ENCODE measurements at regions not wholly inside any gene's neighbourhood (a gene's known extent, or its start where the extent isn't known, plus 50 kb on each side); places are given as distances from the start of the nearest gene placed in this dataset.

GRCh38 chr13:50586414-50587083 lies 256.9 kb downstream of the DLEU7 start:
- Mint-ChIP-seq H3K4me3 (no peak overlapping the region), H3K36me3 (ENCODE audit: low read depth) (no peaks in the 10 kb centered on the region), H3K4me1 (ENCODE audit: low read depth) (peaks cover 17% of the 10 kb centered on the region), H3K9me3 (no peaks in the 10 kb centered on the region), H3K27me3 (no peaks in the 10 kb centered on the region), H3K27ac (peak overlapping the region; percentile 48)
- intact Hi-C loops (cut with micrococcal nuclease) = no loop called here

- Mint-ChIP-seq H3K36me3 (ENCODE audit: low read depth) (no peaks in the 10 kb centered on the region), H3K27ac (peak overlapping the region; percentile 48), H3K27me3 (no peaks in the 10 kb centered on the region), H3K4me3 (no peak overlapping the region), H3K9me3 (no peaks in the 10 kb centered on the region), H3K4me1 (ENCODE audit: low read depth) (peaks cover 17% of the 10 kb centered on the region)
- intact Hi-C loops (cut with micrococcal nuclease) = no loop called here
These were observed 256.4 kb downstream of the DLEU7 start for GRCh38 chr13:50587115-50587514.

- no peak overlapping the region for H3K4me3 Mint-ChIP-seq
- no peaks in the 10 kb centered on the region for H3K36me3 Mint-ChIP-seq (ENCODE audit: low read depth)
- peak overlapping the region; percentile 48 for H3K27ac Mint-ChIP-seq
- H3K9me3 Mint-ChIP-seq = no peaks in the 10 kb centered on the region
- no peaks in the 10 kb centered on the region for H3K27me3 Mint-ChIP-seq
- peaks cover 17% of the 10 kb centered on the region for H3K4me1 Mint-ChIP-seq (ENCODE audit: low read depth)
- intact Hi-C loops (cut with micrococcal nuclease) = no loop called here
These were observed 255.7 kb downstream of the DLEU7 start for GRCh38 chr13:50587645-50588373.

GRCh38 chr13:50588491-50589130 lies 254.9 kb downstream of the DLEU7 start:
- H3K9me3 Mint-ChIP-seq = no peaks in the 10 kb centered on the region
- H3K36me3 Mint-ChIP-seq (ENCODE audit: low read depth) = no peaks in the 10 kb centered on the region
- H3K27me3 Mint-ChIP-seq = no peaks in the 10 kb centered on the region
- intact Hi-C loops (cut with micrococcal nuclease) = no loop called here
- no peak overlapping the region for H3K27ac Mint-ChIP-seq
- H3K4me1 Mint-ChIP-seq (ENCODE audit: low read depth) = peaks cover 17% of the 10 kb centered on the region
- no peak overlapping the region for H3K4me3 Mint-ChIP-seq

DNA sequence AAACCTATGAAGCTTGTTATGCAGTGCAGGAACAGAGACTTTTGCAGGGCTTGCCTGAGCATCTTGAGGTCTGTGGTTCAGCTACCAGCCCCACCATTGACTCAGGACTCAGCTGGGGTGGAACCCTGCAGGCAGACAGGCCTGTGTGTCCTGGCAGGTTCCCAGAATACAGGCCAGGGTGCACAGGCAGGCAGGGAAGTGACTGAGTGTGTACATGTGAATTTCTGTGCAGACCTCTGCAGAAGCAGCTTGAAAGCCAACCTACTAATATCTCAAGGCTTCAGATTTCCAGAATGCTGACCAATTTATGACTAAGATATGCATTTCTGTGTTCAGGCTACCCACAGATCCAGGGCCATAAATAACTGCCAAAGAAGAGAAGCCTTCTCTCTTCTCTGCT lies 254.4 kb downstream of the DLEU7 start:
- peaks cover 17% of the 10 kb centered on the region for H3K4me1 Mint-ChIP-seq (ENCODE audit: low read depth)
- intact Hi-C loops (cut with micrococcal nuclease) = no loop called here

GRCh38 chr13:50589651-50590054 lies 253.8 kb downstream of the DLEU7 start:
- H3K9me3 Mint-ChIP-seq = no peaks in the 10 kb centered on the region
- intact Hi-C loops (cut with micrococcal nuclease) = no loop called here
- H3K36me3 Mint-ChIP-seq (ENCODE audit: low read depth) = no peaks in the 10 kb centered on the region
- H3K27ac Mint-ChIP-seq = no peak overlapping the region
- no peak overlapping the region for H3K4me3 Mint-ChIP-seq
- peaks cover 17% of the 10 kb centered on the region for H3K4me1 Mint-ChIP-seq (ENCODE audit: low read depth)
- no peaks in the 10 kb centered on the region for H3K27me3 Mint-ChIP-seq

More for the DNA sequence above, 254.4 kb downstream of the DLEU7 start:
- Mint-ChIP-seq H3K27me3 (no peaks in the 10 kb centered on the region), H3K9me3 (no peaks in the 10 kb centered on the region), H3K27ac (no peak overlapping the region), H3K4me3 (no peak overlapping the region), H3K36me3 (ENCODE audit: low read depth) (no peaks in the 10 kb centered on the region)

DNA sequence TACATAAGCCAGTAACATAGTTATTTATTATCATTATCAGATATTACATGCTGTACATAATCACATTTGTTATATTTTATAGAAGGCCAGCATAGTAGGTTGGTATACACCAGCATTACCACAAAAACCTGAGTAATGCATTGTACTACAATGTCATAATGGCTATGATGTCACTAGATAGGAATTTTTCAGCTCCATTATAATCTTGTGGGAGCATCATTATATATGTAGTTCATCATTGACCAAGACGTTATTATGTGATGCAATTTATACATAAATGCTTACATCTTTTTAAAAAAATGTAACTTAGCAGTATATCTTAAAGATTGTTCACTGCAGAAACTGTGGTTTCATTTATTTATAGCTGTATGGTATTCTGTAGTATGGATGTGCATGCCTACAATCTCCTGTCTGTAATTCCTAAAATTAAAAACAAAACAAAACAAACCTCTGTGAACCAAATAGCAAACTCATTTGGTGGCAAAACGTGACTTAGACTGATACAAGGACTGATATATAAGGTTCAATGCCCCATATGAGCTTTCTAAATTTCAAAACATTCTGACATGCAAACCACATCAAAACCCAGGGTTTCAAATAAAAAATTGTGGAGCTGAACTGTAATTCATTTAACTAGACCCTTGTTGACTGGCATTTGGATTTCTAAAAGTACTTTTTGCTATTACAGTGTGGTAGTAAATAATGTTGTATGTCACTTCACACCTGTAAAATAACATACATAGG lies 250.9 kb downstream of the DLEU7 start:
- Mint-ChIP-seq H3K27ac (no peak overlapping the region), H3K9me3 (no peaks in the 10 kb centered on the region), H3K4me3 (no peak overlapping the region), H3K4me1 (ENCODE audit: low read depth) (peaks cover 6% of the 10 kb centered on the region), H3K36me3 (ENCODE audit: low read depth) (no peaks in the 10 kb centered on the region), H3K27me3 (peaks cover 2% of the 10 kb centered on the region)
- intact Hi-C loops (cut with micrococcal nuclease) = no loop called here

- Mint-ChIP-seq H3K36me3 (ENCODE audit: low read depth) (no peaks in the 10 kb centered on the region), H3K4me1 (ENCODE audit: low read depth) (peaks cover under 1% of the 10 kb centered on the region), H3K27ac (no peak overlapping the region), H3K4me3 (no peak overlapping the region), H3K9me3 (no peaks in the 10 kb centered on the region), H3K27me3 (peaks cover 5% of the 10 kb centered on the region)
- intact Hi-C loops (cut with micrococcal nuclease) = no loop called here
These were observed 250.3 kb downstream of the DLEU7 start for GRCh38 chr13:50593207-50593606.

DNA sequence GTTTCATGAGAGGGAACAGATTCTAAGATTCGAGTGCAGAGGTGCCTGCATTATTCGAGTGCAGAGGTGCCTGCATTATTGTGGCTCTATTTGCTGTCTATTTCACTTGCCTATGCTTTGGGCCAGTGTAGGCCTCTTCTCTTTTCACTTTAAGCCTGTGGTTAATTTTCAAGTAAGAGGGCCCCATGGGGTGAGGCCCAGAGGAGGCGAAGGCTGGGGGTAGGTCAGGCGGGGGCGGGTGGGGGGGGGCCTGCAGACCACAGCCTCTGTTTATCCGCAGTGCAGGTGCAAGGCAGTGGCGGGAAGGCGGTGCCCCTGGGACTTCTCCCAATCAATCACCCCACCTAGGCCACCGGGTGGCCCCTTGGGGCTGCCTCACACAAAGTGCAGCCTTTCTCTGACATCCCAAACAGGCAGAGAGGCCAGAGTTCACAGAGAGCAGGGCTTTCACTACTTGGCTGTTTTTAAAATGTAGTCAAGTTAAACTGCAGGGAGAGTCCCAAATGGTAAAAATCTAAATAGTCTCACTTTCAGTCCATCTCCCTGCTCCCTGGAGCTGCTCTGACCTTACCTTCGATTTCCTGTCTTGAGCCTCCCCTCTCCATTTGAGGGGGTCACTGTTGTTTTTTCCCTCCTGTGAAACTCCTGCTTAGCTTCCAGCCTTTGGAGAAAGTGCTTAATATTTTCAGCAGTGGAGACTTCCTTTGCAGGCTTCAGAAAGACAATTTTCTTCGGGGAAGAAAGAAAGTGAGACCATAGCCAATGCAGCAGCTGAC lies 249.0 kb downstream of the DLEU7 start:
- Mint-ChIP-seq H3K27me3 (peaks cover 5% of the 10 kb centered on the region), H3K4me3 (no peak overlapping the region), H3K27ac (no peak overlapping the region), H3K4me1 (ENCODE audit: low read depth) (no peaks in the 10 kb centered on the region), H3K36me3 (ENCODE audit: low read depth) (no peaks in the 10 kb centered on the region), H3K9me3 (no peaks in the 10 kb centered on the region)
- intact Hi-C loops (cut with micrococcal nuclease) = no loop called here

DNA sequence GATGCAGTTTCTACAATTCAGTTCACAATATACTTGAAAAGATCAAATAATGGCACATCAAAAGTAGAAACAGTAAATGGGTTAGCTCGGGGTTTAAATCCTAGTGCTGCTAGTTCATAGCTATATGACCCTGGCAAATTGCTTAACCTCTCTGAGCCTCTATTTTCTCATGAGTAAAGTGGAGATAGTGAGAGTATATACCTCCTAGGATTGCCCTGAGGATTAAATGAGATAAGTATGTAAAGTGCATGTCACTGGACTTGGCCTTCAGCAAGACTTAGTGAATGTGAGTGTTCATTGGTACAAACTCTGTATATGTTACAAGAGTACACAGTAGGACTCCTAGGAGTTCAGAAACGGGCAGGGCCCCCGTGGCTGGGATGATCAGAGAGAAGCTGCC lies 248.3 kb downstream of the DLEU7 start:
- Mint-ChIP-seq H3K36me3 (ENCODE audit: low read depth) (no peaks in the 10 kb centered on the region), H3K27me3 (peaks cover 5% of the 10 kb centered on the region), H3K4me3 (no peak overlapping the region), H3K27ac (no peak overlapping the region), H3K9me3 (no peaks in the 10 kb centered on the region), H3K4me1 (ENCODE audit: low read depth) (no peaks in the 10 kb centered on the region)
- intact Hi-C loops (cut with micrococcal nuclease) = no loop called here

DNA sequence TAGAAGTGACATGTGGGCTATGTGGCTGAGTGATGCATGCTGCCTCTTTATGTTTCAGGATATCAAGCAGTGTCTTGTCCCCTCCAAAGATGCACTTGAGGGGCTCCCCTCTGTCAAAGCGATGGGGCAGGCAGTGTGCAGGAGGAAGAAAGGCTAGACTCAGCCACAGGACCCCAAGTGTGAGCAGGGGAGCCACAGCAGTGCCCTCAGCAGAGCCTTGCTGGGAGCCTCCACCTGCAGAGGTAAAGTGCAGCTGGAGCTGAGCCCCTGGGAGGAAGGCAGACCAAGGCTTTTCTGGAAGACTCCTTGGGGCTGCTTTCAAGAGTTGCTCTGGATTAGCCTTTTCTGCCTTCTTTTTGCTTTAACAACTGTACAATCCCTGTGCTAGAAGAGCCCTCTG lies 247.3 kb downstream of the DLEU7 start:
- H3K4me1 Mint-ChIP-seq (ENCODE audit: low read depth) = no peaks in the 10 kb centered on the region
- H3K27ac Mint-ChIP-seq = no peak overlapping the region
- no peaks in the 10 kb centered on the region for H3K36me3 Mint-ChIP-seq (ENCODE audit: low read depth)
- no peaks in the 10 kb centered on the region for H3K9me3 Mint-ChIP-seq
- intact Hi-C loops (cut with micrococcal nuclease) = no loop called here
- no peak overlapping the region for H3K4me3 Mint-ChIP-seq
- peaks cover 5% of the 10 kb centered on the region for H3K27me3 Mint-ChIP-seq

DNA sequence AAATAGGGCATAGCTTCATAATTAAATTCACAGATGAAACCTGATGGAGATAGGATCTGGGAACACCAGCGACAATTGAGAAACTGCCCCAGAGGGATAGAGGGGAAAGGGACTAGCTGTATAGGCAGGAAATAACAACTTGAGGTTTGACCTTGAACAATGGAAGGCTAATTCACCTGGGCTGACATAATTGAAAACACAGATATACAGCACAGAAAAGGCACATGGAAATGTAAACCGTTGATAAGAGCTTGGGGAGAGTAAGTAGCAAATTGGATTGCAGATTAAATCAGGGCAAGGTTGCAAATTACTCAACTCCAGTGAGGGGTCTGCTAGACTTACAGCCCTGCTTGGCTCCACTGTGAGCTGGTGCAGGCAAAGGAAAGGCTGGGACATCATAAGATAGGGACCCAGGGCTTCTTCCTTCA lies 246.7 kb downstream of the DLEU7 start:
- no peaks in the 10 kb centered on the region for H3K4me1 Mint-ChIP-seq (ENCODE audit: low read depth)
- peaks cover 5% of the 10 kb centered on the region for H3K27me3 Mint-ChIP-seq
- no peaks in the 10 kb centered on the region for H3K9me3 Mint-ChIP-seq
- H3K36me3 Mint-ChIP-seq (ENCODE audit: low read depth) = no peaks in the 10 kb centered on the region
- no peak overlapping the region for H3K4me3 Mint-ChIP-seq
- intact Hi-C loops (cut with micrococcal nuclease) = no loop called here
- H3K27ac Mint-ChIP-seq = no peak overlapping the region

GRCh38 chr13:50598338-50598737 lies 245.2 kb downstream of the DLEU7 start:
- intact Hi-C loops (cut with micrococcal nuclease) = no loop called here
- Mint-ChIP-seq H3K4me1 (ENCODE audit: low read depth) (no peaks in the 10 kb centered on the region), H3K27ac (no peak overlapping the region), H3K4me3 (no peak overlapping the region), H3K27me3 (peaks cover 5% of the 10 kb centered on the region), H3K36me3 (ENCODE audit: low read depth) (no peaks in the 10 kb centered on the region), H3K9me3 (no peaks in the 10 kb centered on the region)

All from dendritic cell treated with granulocyte-macrophage colony-stimulating factor and Interleukin-4, amounts not matched to agents 40 ng/mL and 50 ng/mL, for 4 days (primary cell).